ENCODE measurements at regions not wholly inside any gene's neighbourhood (a gene's known extent, or its start where the extent isn't known, plus 50 kb on each side); places are given as distances from the start of the nearest gene placed in this dataset.

- Histone ChIP-seq H3K27ac (ENCODE audit: low read depth in 1 of 2, low read length in 2 of 2) (no peak overlapping the region), H3K9me3 (ENCODE audit: control insufficient read depth in 4 of 4, low read length in 3 of 4) (no peaks in the 10 kb centered on the region), H3K9ac (ENCODE audit: low read depth in 1 of 2, low read length in 2 of 2) (no peak overlapping the region), H3K36me3 (ENCODE audit: control insufficient read depth in 4 of 4, insufficient read depth in 3 of 4, low read depth in 1 of 4, low read length in 3 of 4) (no peaks in the 10 kb centered on the region), H3K27me3 (ENCODE audit: control insufficient read depth in 4 of 4, insufficient read depth in 4 of 4, low read length in 3 of 4) (no peaks in the 10 kb centered on the region), H3K4me3 (ENCODE audit: low read depth in 1 of 3, low read length in 3 of 3) (no peak overlapping the region), H3K4me1 (ENCODE audit: control insufficient read depth in 4 of 4, insufficient read depth in 4 of 4, low read length in 3 of 4) (no peaks in the 10 kb centered on the region)
- DNase-seq (ENCODE audit: low spot score): no peak
- 83% methylated on average over 1 of the region's 1 CpG for WGBS
- TF ChIP-seq YY1 (IDR thresholded peaks at IDR 0.05): no peak
- no peak for TF ChIP-seq HNF4A (conservative IDR thresholded peaks at IDR 0.05)
- TF ChIP-seq, protein P1, sequence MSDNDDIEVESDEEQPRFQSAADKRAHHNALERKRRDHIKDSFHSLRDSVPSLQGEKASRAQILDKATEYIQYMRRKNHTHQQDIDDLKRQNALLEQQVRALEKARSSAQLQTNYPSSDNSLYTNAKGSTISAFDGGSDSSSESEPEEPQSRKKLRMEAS (IDR thresholded peaks at IDR 0.05): no peak
- no peak for TF ChIP-seq EGR1 (IDR thresholded peaks at IDR 0.05; ENCODE audit: low read depth in 2 of 2)
- TF ChIP-seq, protein P2, sequence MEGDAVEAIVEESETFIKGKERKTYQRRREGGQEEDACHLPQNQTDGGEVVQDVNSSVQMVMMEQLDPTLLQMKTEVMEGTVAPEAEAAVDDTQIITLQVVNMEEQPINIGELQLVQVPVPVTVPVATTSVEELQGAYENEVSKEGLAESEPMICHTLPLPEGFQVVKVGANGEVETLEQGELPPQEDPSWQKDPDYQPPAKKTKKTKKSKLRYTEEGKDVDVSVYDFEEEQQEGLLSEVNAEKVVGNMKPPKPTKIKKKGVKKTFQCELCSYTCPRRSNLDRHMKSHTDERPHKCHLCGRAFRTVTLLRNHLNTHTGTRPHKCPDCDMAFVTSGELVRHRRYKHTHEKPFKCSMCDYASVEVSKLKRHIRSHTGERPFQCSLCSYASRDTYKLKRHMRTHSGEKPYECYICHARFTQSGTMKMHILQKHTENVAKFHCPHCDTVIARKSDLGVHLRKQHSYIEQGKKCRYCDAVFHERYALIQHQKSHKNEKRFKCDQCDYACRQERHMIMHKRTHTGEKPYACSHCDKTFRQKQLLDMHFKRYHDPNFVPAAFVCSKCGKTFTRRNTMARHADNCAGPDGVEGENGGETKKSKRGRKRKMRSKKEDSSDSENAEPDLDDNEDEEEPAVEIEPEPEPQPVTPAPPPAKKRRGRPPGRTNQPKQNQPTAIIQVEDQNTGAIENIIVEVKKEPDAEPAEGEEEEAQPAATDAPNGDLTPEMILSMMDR (IDR thresholded peaks at IDR 0.05; ENCODE audit: low read depth, low read length, missing input control): no peak
- TF ChIP-seq TAF1 (conservative IDR thresholded peaks at IDR 0.05): no peak
- TF ChIP-seq GABPA (IDR thresholded peaks at IDR 0.05 in 1 of 2, conservative IDR thresholded peaks at IDR 0.05 in 1 of 2): no peak
- TF ChIP-seq, protein P3, sequence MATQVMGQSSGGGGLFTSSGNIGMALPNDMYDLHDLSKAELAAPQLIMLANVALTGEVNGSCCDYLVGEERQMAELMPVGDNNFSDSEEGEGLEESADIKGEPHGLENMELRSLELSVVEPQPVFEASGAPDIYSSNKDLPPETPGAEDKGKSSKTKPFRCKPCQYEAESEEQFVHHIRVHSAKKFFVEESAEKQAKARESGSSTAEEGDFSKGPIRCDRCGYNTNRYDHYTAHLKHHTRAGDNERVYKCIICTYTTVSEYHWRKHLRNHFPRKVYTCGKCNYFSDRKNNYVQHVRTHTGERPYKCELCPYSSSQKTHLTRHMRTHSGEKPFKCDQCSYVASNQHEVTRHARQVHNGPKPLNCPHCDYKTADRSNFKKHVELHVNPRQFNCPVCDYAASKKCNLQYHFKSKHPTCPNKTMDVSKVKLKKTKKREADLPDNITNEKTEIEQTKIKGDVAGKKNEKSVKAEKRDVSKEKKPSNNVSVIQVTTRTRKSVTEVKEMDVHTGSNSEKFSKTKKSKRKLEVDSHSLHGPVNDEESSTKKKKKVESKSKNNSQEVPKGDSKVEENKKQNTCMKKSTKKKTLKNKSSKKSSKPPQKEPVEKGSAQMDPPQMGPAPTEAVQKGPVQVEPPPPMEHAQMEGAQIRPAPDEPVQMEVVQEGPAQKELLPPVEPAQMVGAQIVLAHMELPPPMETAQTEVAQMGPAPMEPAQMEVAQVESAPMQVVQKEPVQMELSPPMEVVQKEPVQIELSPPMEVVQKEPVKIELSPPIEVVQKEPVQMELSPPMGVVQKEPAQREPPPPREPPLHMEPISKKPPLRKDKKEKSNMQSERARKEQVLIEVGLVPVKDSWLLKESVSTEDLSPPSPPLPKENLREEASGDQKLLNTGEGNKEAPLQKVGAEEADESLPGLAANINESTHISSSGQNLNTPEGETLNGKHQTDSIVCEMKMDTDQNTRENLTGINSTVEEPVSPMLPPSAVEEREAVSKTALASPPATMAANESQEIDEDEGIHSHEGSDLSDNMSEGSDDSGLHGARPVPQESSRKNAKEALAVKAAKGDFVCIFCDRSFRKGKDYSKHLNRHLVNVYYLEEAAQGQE (IDR thresholded peaks at IDR 0.05): no peak
- TF ChIP-seq FOXA1 (IDR thresholded peaks at IDR 0.05): no peak
- TF ChIP-seq RAD21 (IDR thresholded peaks at IDR 0.05): no peak
- TF ChIP-seq NR2F2 (IDR thresholded peaks at IDR 0.05): no peak
- no peak for TF ChIP-seq HNF4G (IDR thresholded peaks at IDR 0.05)
- no peak for TF ChIP-seq FOXA2 (IDR thresholded peaks at IDR 0.05)
Measured at GRCh38 chr1:105386489-105386888, 1636.8 kb downstream of the AMY1C start.

DNA sequence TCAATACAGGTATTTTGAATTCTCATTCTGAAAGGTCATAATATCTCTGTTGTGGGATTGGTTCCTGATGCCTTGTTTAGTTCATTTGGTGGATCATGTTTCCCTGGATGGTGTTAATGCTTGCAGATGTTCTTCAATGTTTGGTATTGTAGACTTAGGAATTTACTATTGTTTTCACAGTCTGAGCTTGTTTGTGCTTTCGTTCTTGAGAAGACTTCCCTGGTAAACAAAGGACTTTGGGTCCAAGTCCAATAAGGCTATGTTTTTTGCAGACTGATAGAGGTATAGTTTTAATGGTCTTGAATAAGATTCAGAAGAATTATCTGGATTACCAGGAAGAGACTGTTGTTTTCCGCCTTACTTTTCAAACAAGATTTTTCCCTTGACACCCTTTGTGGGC lies 1646.3 kb downstream of the AMY1C start:
- Histone ChIP-seq H3K4me1 (ENCODE audit: control insufficient read depth in 4 of 4, insufficient read depth in 4 of 4, low read length in 3 of 4) (no peaks in the 10 kb centered on the region), H3K36me3 (ENCODE audit: control insufficient read depth in 4 of 4, insufficient read depth in 3 of 4, low read depth in 1 of 4, low read length in 3 of 4) (no peaks in the 10 kb centered on the region), H3K9me3 (ENCODE audit: control insufficient read depth in 4 of 4, low read length in 3 of 4) (peaks cover 0 to 6% (median 0%) of the 10 kb centered on the region in 4 donors), H3K9ac (ENCODE audit: low read depth in 1 of 2, low read length in 2 of 2) (no peak overlapping the region), H3K27me3 (ENCODE audit: control insufficient read depth in 4 of 4, insufficient read depth in 4 of 4, low read length in 3 of 4) (no peaks in the 10 kb centered on the region), H3K27ac (ENCODE audit: low read depth in 1 of 2, low read length in 2 of 2) (no peak overlapping the region), H3K4me3 (ENCODE audit: low read depth in 1 of 3, low read length in 3 of 3) (no peak overlapping the region)
- 36% methylated on average over 2 of the region's 2 CpGs for WGBS
- TF ChIP-seq, protein P2 (IDR thresholded peaks at IDR 0.05; ENCODE audit: low read depth, low read length, missing input control): no peak
- TF ChIP-seq HNF4G (IDR thresholded peaks at IDR 0.05): no peak
- no peak for TF ChIP-seq ATF3 (IDR thresholded peaks at IDR 0.05)
- TF ChIP-seq, protein P3 (IDR thresholded peaks at IDR 0.05): no peak
- TF ChIP-seq, protein P1 (IDR thresholded peaks at IDR 0.05): no peak
- no peak for TF ChIP-seq NR2F2 (IDR thresholded peaks at IDR 0.05)
- TF ChIP-seq SP1 (IDR thresholded peaks at IDR 0.05): no peak
- no peak for TF ChIP-seq EGR1 (IDR thresholded peaks at IDR 0.05; ENCODE audit: low read depth in 2 of 2)
- TF ChIP-seq RXRA (IDR thresholded peaks at IDR 0.05): no peak
- TF ChIP-seq JUND (IDR thresholded peaks at IDR 0.05): no peak
- no peak for TF ChIP-seq FOXA2 (IDR thresholded peaks at IDR 0.05)
- TF ChIP-seq RAD21 (IDR thresholded peaks at IDR 0.05): no peak
- TF ChIP-seq YY1 (IDR thresholded peaks at IDR 0.05): no peak
- TF ChIP-seq GABPA (IDR thresholded peaks at IDR 0.05 in 1 of 2, conservative IDR thresholded peaks at IDR 0.05 in 1 of 2): no peak
- no peak for TF ChIP-seq TAF1 (conservative IDR thresholded peaks at IDR 0.05)
- no peak for TF ChIP-seq FOXA1 (IDR thresholded peaks at IDR 0.05)
- no peak for DNase-seq (ENCODE audit: low spot score)

All from liver (tissue), 8 donors.